ENCODE measurements at regions not wholly inside any gene's neighbourhood (a gene's known extent, or its start where the extent isn't known, plus 50 kb on each side); places are given as distances from the start of the nearest gene placed in this dataset.

DNA sequence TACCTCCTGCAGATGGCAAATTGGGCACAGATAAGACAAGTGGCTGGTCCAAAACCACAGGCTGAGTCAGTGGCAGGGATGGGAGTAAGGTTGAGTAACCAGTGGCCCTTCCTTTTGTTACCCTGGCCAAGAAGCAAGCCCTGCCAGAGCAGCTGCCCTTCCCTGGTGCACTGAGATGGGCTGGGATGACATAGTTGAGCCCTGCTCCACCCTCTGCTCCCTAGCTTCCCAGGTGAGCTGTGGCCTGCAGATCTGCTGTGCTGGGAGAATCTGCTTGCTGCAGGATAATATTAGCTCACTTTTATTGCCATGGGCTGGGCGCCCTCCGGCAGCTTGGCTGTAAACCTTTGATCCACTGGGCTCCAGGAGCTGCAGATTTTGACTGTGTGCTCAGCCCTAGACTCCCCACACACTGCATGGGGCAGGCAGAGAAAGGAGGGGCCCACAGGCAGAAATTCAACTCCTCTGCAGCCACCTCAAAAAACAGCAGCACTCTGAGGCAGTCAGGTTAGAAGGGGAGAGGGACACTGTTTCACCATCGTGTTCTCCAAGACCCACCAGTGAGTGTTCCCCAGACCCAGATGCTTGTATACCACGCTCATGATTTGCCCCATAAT lies 101.8 kb downstream of the CBLN1 start:
- TF ChIP-seq GABPA (IDR thresholded peaks at IDR 0.05 in 1 of 2, conservative IDR thresholded peaks at IDR 0.05 in 1 of 2): no peak
- TF ChIP-seq, protein P1, sequence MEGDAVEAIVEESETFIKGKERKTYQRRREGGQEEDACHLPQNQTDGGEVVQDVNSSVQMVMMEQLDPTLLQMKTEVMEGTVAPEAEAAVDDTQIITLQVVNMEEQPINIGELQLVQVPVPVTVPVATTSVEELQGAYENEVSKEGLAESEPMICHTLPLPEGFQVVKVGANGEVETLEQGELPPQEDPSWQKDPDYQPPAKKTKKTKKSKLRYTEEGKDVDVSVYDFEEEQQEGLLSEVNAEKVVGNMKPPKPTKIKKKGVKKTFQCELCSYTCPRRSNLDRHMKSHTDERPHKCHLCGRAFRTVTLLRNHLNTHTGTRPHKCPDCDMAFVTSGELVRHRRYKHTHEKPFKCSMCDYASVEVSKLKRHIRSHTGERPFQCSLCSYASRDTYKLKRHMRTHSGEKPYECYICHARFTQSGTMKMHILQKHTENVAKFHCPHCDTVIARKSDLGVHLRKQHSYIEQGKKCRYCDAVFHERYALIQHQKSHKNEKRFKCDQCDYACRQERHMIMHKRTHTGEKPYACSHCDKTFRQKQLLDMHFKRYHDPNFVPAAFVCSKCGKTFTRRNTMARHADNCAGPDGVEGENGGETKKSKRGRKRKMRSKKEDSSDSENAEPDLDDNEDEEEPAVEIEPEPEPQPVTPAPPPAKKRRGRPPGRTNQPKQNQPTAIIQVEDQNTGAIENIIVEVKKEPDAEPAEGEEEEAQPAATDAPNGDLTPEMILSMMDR (IDR thresholded peaks at IDR 0.05; ENCODE audit: low read depth, low read length, missing input control): no peak
- TF ChIP-seq, protein P2, sequence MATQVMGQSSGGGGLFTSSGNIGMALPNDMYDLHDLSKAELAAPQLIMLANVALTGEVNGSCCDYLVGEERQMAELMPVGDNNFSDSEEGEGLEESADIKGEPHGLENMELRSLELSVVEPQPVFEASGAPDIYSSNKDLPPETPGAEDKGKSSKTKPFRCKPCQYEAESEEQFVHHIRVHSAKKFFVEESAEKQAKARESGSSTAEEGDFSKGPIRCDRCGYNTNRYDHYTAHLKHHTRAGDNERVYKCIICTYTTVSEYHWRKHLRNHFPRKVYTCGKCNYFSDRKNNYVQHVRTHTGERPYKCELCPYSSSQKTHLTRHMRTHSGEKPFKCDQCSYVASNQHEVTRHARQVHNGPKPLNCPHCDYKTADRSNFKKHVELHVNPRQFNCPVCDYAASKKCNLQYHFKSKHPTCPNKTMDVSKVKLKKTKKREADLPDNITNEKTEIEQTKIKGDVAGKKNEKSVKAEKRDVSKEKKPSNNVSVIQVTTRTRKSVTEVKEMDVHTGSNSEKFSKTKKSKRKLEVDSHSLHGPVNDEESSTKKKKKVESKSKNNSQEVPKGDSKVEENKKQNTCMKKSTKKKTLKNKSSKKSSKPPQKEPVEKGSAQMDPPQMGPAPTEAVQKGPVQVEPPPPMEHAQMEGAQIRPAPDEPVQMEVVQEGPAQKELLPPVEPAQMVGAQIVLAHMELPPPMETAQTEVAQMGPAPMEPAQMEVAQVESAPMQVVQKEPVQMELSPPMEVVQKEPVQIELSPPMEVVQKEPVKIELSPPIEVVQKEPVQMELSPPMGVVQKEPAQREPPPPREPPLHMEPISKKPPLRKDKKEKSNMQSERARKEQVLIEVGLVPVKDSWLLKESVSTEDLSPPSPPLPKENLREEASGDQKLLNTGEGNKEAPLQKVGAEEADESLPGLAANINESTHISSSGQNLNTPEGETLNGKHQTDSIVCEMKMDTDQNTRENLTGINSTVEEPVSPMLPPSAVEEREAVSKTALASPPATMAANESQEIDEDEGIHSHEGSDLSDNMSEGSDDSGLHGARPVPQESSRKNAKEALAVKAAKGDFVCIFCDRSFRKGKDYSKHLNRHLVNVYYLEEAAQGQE (IDR thresholded peaks at IDR 0.05): no peak
- no peak for TF ChIP-seq EGR1 (IDR thresholded peaks at IDR 0.05; ENCODE audit: low read depth in 2 of 2)
- TF ChIP-seq JUND (IDR thresholded peaks at IDR 0.05): no peak
- TF ChIP-seq SP1 (IDR thresholded peaks at IDR 0.05): no peak
- TF ChIP-seq, protein P3, sequence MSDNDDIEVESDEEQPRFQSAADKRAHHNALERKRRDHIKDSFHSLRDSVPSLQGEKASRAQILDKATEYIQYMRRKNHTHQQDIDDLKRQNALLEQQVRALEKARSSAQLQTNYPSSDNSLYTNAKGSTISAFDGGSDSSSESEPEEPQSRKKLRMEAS (IDR thresholded peaks at IDR 0.05): no peak
